ENCODE measurements at regions not wholly inside any gene's neighbourhood (a gene's known extent, or its start where the extent isn't known, plus 50 kb on each side); places are given as distances from the start of the nearest gene placed in this dataset.

DNA sequence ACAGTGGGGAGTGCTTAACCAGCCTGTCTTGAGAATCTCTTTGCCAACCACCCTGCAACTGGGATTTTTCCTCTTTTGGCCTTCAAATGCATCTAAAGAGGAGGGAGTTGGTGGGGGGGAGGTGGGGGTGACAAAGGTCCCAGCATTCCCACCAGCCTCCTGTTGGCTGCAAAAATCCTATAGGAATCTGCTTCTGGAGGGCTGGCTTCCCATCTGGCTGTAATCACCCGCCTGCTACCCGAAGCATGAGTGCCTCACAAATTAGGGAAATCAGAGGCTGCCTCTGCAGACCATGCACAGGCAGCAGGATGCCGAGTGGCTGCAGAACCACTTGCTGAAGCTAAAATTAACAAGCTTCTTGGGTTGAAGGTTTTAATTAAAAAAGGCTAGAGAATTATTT lies 73.9 kb upstream of the WSCD2 start:
- ChIA-PET RAD21 (ENCODE audit: low non-redundant PET in 1 of 2, low total read pairs in 2 of 2, uncharacterized antibody in 2 of 2, unreplicated experiment in 2 of 2) (no interaction called here), CTCF (interaction anchor here (1.0 kb wide), 1 partner anchor 10 kb away, joined by 3 read pairs; no protein-coding TSS in a partner anchor), POLR2A (no interaction called here)
- H3K79me2 ChIP-seq (ENCODE audit: insufficient read depth, low read length) = no peaks in the 10 kb centered on the region
- H3K4me2 ChIP-seq (ENCODE audit: low read length) = no peak overlapping the region
- no peaks in the 10 kb centered on the region for H3K9me3 ChIP-seq (ENCODE audit: control insufficient read depth in 1 of 2, insufficient read depth in 1 of 2, low read depth in 1 of 2, low read length in 2 of 2)
- no peak overlapping the region for H2AFZ ChIP-seq (ENCODE audit: low read depth, low read length, poor library complexity, severe bottlenecking)
- intact Hi-C loops (cut with micrococcal nuclease) = no loop called here
- H3K27ac ChIP-seq (ENCODE audit: low read depth, low read length) = no peak overlapping the region
- no peaks in the 10 kb centered on the region for H3K4me1 ChIP-seq (ENCODE audit: control insufficient read depth in 1 of 2, insufficient read depth in 2 of 2, low read length in 2 of 2)
- no peaks in the 10 kb centered on the region for H4K20me1 ChIP-seq (ENCODE audit: insufficient read depth)
- no peak overlapping the region for H3K4me3 ChIP-seq (replicated peaks in 1 of 2; ENCODE audit: low read depth in 1 of 2, low read length in 2 of 2)
- H3K9ac ChIP-seq (ENCODE audit: low read length) = no peak overlapping the region
- no peaks in the 10 kb centered on the region for H3K36me3 ChIP-seq (ENCODE audit: control insufficient read depth in 1 of 2, insufficient read depth in 2 of 2, low read length in 2 of 2)
- no peaks in the 10 kb centered on the region for H3K9me2 ChIP-seq (ENCODE audit: insufficient read depth)
- no peak for TF ChIP-seq SRF (IDR thresholded peaks at IDR 0.05; ENCODE audit: low read depth)
- TF ChIP-seq EZH2 (IDR thresholded peaks at IDR 0.05) = no peak
- no peak for TF ChIP-seq POLR2AphosphoS5 (IDR thresholded peaks at IDR 0.05; ENCODE audit: low read depth, low read length)
- no peak for TF ChIP-seq RAD21 (IDR thresholded peaks at IDR 0.05; ENCODE audit: low read depth)
- TF ChIP-seq EGR1 (IDR thresholded peaks at IDR 0.05; ENCODE audit: low read depth) = no peak
- no peak for TF ChIP-seq CBX3 (IDR thresholded peaks at IDR 0.05; ENCODE audit: low read depth)
- TF ChIP-seq JUND (IDR thresholded peaks at IDR 0.05) = no peak
- TF ChIP-seq FOSL1 (IDR thresholded peaks at IDR 0.05; ENCODE audit: low read depth) = no peak
- TF ChIP-seq ZFX (IDR thresholded peaks at IDR 0.05) = no peak
- no peak for TF ChIP-seq SIN3A (IDR thresholded peaks at IDR 0.05; ENCODE audit: low read depth)
- no peak for TF ChIP-seq EZH2phosphoT487 (IDR thresholded peaks at IDR 0.05; ENCODE audit: borderline replicate concordance)
- TF ChIP-seq CTCF (IDR thresholded peaks at IDR 0.05 in 2 of 3, conservative IDR thresholded peaks at IDR 0.05 in 1 of 3; ENCODE audit: borderline replicate concordance in 1 of 3, insufficient read depth in 1 of 3, low read depth in 2 of 3, low read length in 2 of 3) = no peak
- no peak for TF ChIP-seq REST (IDR thresholded peaks at IDR 0.05; ENCODE audit: low read depth)
- TF ChIP-seq, protein P1, sequence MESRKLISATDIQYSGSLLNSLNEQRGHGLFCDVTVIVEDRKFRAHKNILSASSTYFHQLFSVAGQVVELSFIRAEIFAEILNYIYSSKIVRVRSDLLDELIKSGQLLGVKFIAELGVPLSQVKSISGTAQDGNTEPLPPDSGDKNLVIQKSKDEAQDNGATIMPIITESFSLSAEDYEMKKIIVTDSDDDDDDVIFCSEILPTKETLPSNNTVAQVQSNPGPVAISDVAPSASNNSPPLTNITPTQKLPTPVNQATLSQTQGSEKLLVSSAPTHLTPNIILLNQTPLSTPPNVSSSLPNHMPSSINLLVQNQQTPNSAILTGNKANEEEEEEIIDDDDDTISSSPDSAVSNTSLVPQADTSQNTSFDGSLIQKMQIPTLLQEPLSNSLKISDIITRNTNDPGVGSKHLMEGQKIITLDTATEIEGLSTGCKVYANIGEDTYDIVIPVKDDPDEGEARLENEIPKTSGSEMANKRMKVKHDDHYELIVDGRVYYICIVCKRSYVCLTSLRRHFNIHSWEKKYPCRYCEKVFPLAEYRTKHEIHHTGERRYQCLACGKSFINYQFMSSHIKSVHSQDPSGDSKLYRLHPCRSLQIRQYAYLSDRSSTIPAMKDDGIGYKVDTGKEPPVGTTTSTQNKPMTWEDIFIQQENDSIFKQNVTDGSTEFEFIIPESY (IDR thresholded peaks at IDR 0.05; ENCODE audit: extremely low read depth, insufficient replicate concordance, low read length) = no peak
- no peak for TF ChIP-seq YY1 (IDR thresholded peaks at IDR 0.05; ENCODE audit: extremely low read depth, insufficient replicate concordance, low read depth, low read length)
- no peak for TF ChIP-seq TCF7L2 (IDR thresholded peaks at IDR 0.05; ENCODE audit: borderline replicate concordance, extremely low read depth, insufficient read depth, insufficient read length)
- TF ChIP-seq, protein P2, sequence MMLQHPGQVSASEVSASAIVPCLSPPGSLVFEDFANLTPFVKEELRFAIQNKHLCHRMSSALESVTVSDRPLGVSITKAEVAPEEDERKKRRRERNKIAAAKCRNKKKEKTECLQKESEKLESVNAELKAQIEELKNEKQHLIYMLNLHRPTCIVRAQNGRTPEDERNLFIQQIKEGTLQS (IDR thresholded peaks at IDR 0.05) = no peak
- BruUV-seq (replicated peaks) = no TSS peak
- H3K27me3 ChIP-seq (ENCODE audit: insufficient read depth, low read length) = peaks cover 71% of the 10 kb centered on the region
- no peak for DNase-seq (ENCODE audit: low read depth, low spot score)
- no peak for ATAC-seq

All from HCT116 (cell line).